Fibroblast of skin of right quadriceps (primary cell): ENCODE measurements at regions not wholly inside any gene's neighbourhood (a gene's known extent, or its start where the extent isn't known, plus 50 kb on each side); places are given as distances from the start of the nearest gene placed in this dataset.
A peak's percentile ranks its signal among the peaks of the same experiment; 100 is the strongest.

Source experiments
- DNase-seq: peaks from one replicate; pipeline ENCODE4 v3.0.0-alpha.2; 2013

GRCh38 chr20:47406849-47407682 lies 50.6 kb upstream of the ZMYND8 start:
- peak; percentile 15 for DNase-seq

GRCh38 chr20:47411161-47411560 lies 54.7 kb upstream of the ZMYND8 start:
- no peak for DNase-seq

DNA sequence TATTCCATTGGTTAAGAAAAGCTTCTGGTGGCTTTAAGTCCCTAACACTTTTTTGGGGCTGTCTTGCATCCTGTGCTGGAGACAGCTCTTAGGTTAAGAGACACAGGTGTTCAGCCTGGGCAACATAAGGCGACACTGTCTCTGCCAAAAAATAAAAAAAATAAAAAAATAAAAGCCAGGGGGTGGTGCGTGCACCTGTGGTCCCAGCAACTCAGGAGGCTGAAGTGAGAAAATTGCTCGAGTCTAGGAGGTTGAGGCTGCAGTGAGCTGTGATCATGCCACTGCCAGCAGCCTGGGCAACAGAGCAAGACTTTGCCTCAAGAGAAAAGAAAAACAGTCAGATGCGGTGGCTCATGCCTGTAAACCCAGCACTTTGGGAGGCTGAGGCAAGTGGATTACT lies 55.6 kb upstream of the ZMYND8 start:
- DNase-seq = no peak

- no peak for DNase-seq
Measured at GRCh38 chr20:47413189-47413588, 56.7 kb upstream of the ZMYND8 start.

DNA sequence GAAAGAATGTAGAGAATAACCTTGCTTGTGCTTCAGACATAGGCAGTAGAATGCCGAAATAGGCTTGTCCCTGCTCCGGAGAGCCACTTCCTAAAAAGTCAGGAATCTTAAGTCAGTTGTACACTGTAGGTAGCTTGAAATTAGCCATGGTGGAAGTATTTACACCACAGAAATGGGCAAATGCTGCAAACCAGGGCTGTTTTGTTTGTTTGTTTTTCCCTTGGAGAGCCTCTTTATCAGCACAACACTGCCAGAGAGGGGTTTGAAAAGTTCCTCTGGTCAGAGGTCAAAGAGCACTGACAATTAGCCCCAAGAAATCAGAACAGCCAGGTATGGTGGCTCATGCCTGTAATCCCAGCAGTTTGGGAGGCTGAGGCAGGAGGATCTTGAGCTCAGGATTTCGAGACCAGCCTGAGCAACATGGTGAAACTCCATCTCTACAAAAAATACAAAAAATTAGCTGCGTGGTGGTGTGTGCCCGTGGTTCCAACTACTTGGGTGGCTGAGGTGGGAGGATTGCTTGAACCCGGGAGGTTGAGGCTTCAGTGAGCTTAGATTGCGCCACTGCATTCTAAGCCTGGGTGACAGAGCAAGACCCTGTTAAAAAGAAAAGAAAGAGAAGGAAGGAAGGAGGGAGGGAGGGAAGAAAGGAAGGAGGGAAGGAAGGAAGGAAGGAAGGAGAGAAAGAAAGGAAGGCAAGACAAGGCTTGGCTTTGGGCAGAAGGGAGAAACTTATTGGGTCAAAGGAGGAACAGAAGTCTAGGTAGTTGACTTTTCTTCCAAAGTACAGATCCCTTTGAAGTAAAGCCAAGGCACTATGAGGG lies 61.0 kb upstream of the ZMYND8 start:
- DNase-seq = no peak

- peak; percentile 12 for DNase-seq
Measured at GRCh38 chr20:47418069-47418757, 61.7 kb upstream of the ZMYND8 start.

DNA sequence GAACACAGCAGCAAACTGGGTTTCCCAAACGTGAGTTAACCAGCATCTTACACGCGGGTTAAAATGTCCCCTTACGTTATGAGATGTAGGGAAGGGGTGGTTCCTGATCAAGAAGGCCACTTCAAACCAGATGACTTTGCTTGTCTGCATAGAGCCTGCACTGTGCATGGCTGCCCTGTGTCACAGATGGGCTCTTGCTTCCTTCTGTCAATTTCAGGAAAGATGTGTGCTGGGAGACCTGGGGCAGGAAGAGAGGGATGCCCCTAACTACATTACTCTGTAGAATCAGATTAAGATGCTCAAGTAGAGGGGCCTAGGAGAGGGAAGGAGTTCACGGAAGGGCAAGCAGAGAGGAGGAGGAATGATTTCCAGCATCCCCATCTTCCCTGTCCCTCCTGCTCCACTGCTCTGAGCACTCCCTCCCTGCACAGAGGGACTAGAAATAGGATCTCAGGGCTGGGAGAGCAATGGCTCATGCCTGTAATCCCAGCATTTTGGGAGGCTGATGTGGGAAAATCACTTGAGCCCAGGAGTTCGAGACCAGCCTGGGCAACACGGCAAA lies 63.5 kb upstream of the ZMYND8 start:
- DNase-seq = no peak

DNA sequence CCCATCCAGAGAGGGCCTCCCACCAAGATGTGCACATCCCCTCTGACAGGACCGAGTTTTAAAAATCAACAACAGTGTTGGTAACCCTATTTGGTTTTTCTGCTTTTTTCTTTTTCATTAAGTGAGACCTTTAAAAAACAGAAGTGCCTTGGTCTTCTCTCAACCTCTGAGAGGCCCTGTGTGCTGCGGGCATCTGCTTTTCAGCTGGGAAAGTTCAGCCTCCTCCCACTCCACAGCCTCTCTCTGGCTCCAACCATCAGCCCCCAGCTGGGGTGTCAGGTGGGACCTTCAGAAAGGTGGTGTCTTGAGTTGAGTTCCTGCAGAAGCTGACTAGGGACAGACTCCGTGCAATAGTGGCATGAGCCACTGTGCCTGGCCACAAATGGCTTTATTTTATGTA lies 64.6 kb upstream of the ZMYND8 start:
- no peak for DNase-seq

DNA sequence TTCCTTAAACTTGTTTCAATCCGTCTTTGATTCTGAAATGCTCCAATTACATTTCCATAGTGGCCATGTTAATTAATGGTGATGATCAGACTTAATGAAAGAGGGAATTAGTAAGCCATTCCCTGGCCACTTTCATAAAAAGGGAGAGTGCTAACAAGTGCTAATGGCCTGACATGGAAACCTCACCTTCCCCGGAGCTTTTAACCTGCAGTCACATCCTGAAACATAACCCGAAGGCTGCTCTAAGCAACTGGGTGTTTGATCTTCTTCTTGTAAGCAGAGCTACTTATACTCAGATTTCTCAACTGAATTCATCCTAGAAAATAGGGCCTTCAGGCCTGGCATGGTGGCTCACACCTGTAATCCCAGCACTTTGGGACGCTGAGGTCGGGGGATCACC lies 67.1 kb upstream of the ZMYND8 start:
- no peak for DNase-seq

GRCh38 chr20:47427067-47427466 lies 70.6 kb upstream of the ZMYND8 start:
- DNase-seq = no peak

- no peak for DNase-seq
Measured at GRCh38 chr20:47427746-47428145, 71.2 kb upstream of the ZMYND8 start.

GRCh38 chr20:47428164-47428563 lies 71.7 kb upstream of the ZMYND8 start:
- no peak for DNase-seq

- DNase-seq = no peak
Measured at GRCh38 chr20:47428851-47429336, 72.4 kb upstream of the ZMYND8 start.

GRCh38 chr20:47429409-47429808 lies 72.3 kb upstream of the NCOA3 start:
- DNase-seq = no peak

- no peak for DNase-seq
Measured at GRCh38 chr20:47430862-47431588, 70.7 kb upstream of the NCOA3 start.

GRCh38 chr20:47432834-47433210 lies 68.9 kb upstream of the NCOA3 start:
- no peak for DNase-seq

DNA sequence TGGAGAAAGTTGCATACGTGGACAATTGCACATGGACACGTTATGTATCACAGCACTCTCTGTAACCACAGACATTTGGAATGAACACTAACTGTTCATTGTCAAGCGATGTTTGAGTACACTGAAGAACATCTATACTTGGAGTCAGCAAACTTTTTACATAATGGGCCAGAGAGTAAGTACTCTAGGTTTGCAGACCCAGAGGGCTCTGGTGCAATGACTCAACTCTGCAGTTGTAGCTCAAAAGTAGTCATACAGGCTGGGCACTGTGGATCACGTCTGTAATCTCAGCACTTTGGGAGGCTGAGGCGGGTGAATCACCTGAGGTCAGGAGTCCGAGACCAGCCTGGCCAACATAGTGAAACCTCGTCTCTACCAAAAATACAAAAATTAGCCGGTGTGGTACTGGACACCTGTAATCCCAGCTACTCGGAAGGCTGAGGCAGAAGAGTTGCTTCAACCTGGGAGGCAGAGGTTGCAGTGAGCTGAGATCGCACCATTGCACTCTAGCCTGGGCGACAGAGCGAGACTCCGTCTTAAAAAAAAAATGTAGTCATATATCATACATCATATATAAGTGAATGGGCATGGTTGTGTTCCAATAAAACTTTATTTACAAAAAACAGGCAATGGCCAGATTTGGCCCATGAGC lies 67.4 kb upstream of the NCOA3 start:
- DNase-seq = peak; percentile 65

- DNase-seq = no peak
Measured at GRCh38 chr20:47438464-47439381, 63.0 kb upstream of the NCOA3 start.

GRCh38 chr20:47440857-47441773 lies 60.6 kb upstream of the NCOA3 start:
- DNase-seq = peak; percentile 66

DNA sequence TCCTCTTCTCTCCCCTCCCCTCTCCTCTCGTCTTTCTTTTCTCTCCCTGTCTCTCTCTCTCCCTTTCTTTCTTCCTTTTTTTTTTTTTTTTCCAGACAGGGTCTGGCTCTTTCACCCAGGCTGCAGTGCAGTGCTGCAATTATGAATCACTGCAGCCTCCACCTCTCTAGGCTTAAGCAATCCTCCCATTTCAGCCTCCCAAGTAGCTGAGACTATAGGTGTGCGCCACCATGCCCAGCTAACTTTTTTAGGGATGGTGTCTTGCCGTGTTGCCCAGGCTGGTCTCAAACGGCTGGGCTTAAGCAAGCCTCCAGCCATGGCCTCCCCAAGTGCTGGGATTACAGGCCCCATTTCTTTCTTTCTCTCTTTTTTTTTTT lies 59.9 kb upstream of the NCOA3 start:
- DNase-seq = no peak
